Neural cell (in vitro differentiated cells): ENCODE measurements at regions not wholly inside any gene's neighbourhood (a gene's known extent, or its start where the extent isn't known, plus 50 kb on each side); places are given as distances from the start of the nearest gene placed in this dataset.

Source experiments
- H2AFZ ChIP-seq: fragments of 200-600, 300-800 bp; sonication (generic), shearing (Covaris generic); 2 replicates; pipeline ENCODE4 v1.6.0; 2014; ENCODE audit warnings: low read depth, mild to moderate bottlenecking, antibody characterized with exemption, low read length, moderate library complexity
- H3F3A ChIP-seq: fragments of 200-600 bp; shearing (Covaris generic); 2 replicates; pipeline ENCODE4 v1.6.1; 2016; ENCODE audit warnings: mild to moderate bottlenecking, moderate library complexity, mixed read lengths, antibody characterized with exemption, low read length; ENCODE audit not compliant: insufficient read depth, poor library complexity, severe bottlenecking
- H3K27ac ChIP-seq: fragments of 200-600, 300-800 bp; sonication (generic), shearing (Covaris generic); 2 replicates; pipeline ENCODE4 v1.5.1; 2014; ENCODE audit warnings: mild to moderate bottlenecking, low read length, moderate library complexity
- H3K27me3 ChIP-seq: fragments of 300-800, 200-600 bp; sonication (generic), shearing (Covaris generic); 2 replicates; pipeline ENCODE4 v1.6.0; 2014; ENCODE audit warnings: mild to moderate bottlenecking, low read depth, low read length, moderate library complexity; ENCODE audit not compliant: insufficient read depth
- H3K36me3 ChIP-seq: fragments of 300-800, 200-600 bp; sonication (generic), shearing (Covaris generic); 2 replicates; pipeline ENCODE4 v1.5.1; 2014; ENCODE audit warnings: mild to moderate bottlenecking, antibody characterized with exemption, low read length, moderate library complexity; ENCODE audit not compliant: insufficient read depth
- H3K4me2 ChIP-seq: fragments of 300-800, 200-600 bp; sonication (generic), shearing (Covaris generic); 2 replicates; pipeline ENCODE4 v1.6.0; 2014; ENCODE audit warnings: mild to moderate bottlenecking, low read length
- H3K4me3 ChIP-seq: fragments of 300-800, 200-600 bp; sonication (generic), shearing (Covaris generic); 2 replicates; pipeline ENCODE4 v1.5.1; 2014; ENCODE audit warnings: mild to moderate bottlenecking, low read length, moderate library complexity
- H3K79me2 ChIP-seq: fragments of 200-600 bp; shearing (Covaris generic); replicated peaks from 2 replicates; pipeline ENCODE4 v1.6.0; 2014; ENCODE audit warnings: mild to moderate bottlenecking, low read length, moderate library complexity; ENCODE audit not compliant: insufficient read depth
- H3K9ac ChIP-seq: fragments of 300-800, 200-600 bp; sonication (generic), shearing (Covaris generic); 2 replicates; pipeline ENCODE4 v1.6.1; 2016; ENCODE audit warnings: mild to moderate bottlenecking, low read length, mixed read lengths
- H3K9me2 ChIP-seq: fragments of 200-600 bp; shearing (Covaris generic); 2 replicates; pipeline ENCODE4 v1.6.1; 2016; ENCODE audit warnings: mild to moderate bottlenecking, low read length, mixed read lengths; ENCODE audit not compliant: insufficient read depth
- H3K9me3 ChIP-seq: fragments of 200-600, 300-800 bp; sonication (generic), shearing (Covaris generic); 2 replicates; pipeline ENCODE4 v1.6.1; 2016; ENCODE audit warnings: mild to moderate bottlenecking, mixed run types, low read length, moderate library complexity, mixed read lengths
- H4K20me1 ChIP-seq: fragments of 200-600 bp; shearing (Covaris generic); 2 replicates; pipeline ENCODE4 v1.6.1; 2016; ENCODE audit warnings: mild to moderate bottlenecking, mixed run types; ENCODE audit not compliant: insufficient read depth
- CTCF ChIP-seq: fragments of 450-650 bp; IDR thresholded peaks from 2 replicates; pipeline ENCODE4 v1.5.1; 2014; ENCODE audit warnings: antibody characterized with exemption, mild to moderate bottlenecking, moderate library complexity; ENCODE audit not compliant: poor library complexity, severe bottlenecking
- EP300 ChIP-seq: fragments of 450-650 bp; conservative IDR thresholded peaks from 2 replicates; pipeline ENCODE4 v1.6.1; 2014; ENCODE audit warnings: antibody characterized with exemption, mild to moderate bottlenecking, moderate library complexity; ENCODE audit not compliant: poor library complexity, severe bottlenecking
- EZH2 ChIP-seq: fragments of 200-600, 300-800 bp; shearing (Covaris generic), sonication (generic); IDR thresholded peaks from 2 replicates; pipeline ENCODE4 v1.6.1; 2014; ENCODE audit warnings: antibody characterized with exemption, low read length, borderline replicate concordance, mild to moderate bottlenecking; ENCODE audit not compliant: insufficient read depth, poor library complexity, severe bottlenecking
- MXI1 ChIP-seq: fragments of 450-650 bp; conservative IDR thresholded peaks from 2 replicates; pipeline ENCODE4 v1.6.1; 2014; ENCODE audit warnings: antibody characterized with exemption, mild to moderate bottlenecking; ENCODE audit not compliant: poor library complexity, severe bottlenecking
- POLR2AphosphoS5 ChIP-seq: IDR thresholded peaks from 2 replicates; pipeline ENCODE4 v1.6.1; 2012
- RAD21 ChIP-seq: fragments of 450-650 bp; conservative IDR thresholded peaks from 2 replicates; pipeline ENCODE4 v1.6.1; 2014; ENCODE audit warnings: antibody characterized with exemption, mild to moderate bottlenecking, moderate library complexity
- REST ChIP-seq: IDR thresholded peaks from 2 replicates; pipeline ENCODE4 v1.6.1; 2012; ENCODE audit warnings: borderline replicate concordance
- SMC3 ChIP-seq: fragments of 450-650 bp; conservative IDR thresholded peaks from 2 replicates; pipeline ENCODE4 v1.6.1; 2014; ENCODE audit warnings: antibody characterized with exemption, mild to moderate bottlenecking, moderate library complexity; ENCODE audit not compliant: poor library complexity
- TAF1 ChIP-seq: IDR thresholded peaks from 2 replicates; pipeline ENCODE4 v1.6.1; 2012; ENCODE audit warnings: low read depth

GRCh38 chr11:22082178-22082577 lies 110.7 kb upstream of the ANO5 start:
- Histone ChIP-seq H3K36me3 (no peaks in the 10 kb centered on the region), H2AFZ (no peak overlapping the region), H3K4me2 (no peak overlapping the region), H3K9ac (no peak overlapping the region), H3K9me2 (no peaks in the 10 kb centered on the region), H3K27ac (no peak overlapping the region), H3K4me3 (no peak overlapping the region), H4K20me1 (no peaks in the 10 kb centered on the region), H3K79me2 (no peaks in the 10 kb centered on the region), H3K27me3 (no peaks in the 10 kb centered on the region), H3K9me3 (no peaks in the 10 kb centered on the region), H3F3A (no peaks in the 10 kb centered on the region)
- TF ChIP-seq RAD21 (no peak), SMC3 (no peak), EP300 (no peak), EZH2 (no peak), TAF1 (no peak), MXI1 (no peak), CTCF (no peak), REST (no peak), POLR2AphosphoS5 (no peak)

- H3K9ac ChIP-seq = no peak overlapping the region
- no peaks in the 10 kb centered on the region for H3K9me3 ChIP-seq
- H3K4me3 ChIP-seq = no peak overlapping the region
- no peaks in the 10 kb centered on the region for H3K9me2 ChIP-seq
- no peak overlapping the region for H3K27ac ChIP-seq
- H3K27me3 ChIP-seq = no peaks in the 10 kb centered on the region
- no peak overlapping the region for H3K4me2 ChIP-seq
- no peaks in the 10 kb centered on the region for H4K20me1 ChIP-seq
- H3F3A ChIP-seq = no peaks in the 10 kb centered on the region
- H2AFZ ChIP-seq = no peak overlapping the region
- TF ChIP-seq CTCF (no peak), EZH2 (no peak), REST (no peak), TAF1 (no peak), EP300 (no peak), POLR2AphosphoS5 (no peak), SMC3 (no peak), MXI1 (no peak), RAD21 (no peak)
- no peaks in the 10 kb centered on the region for H3K79me2 ChIP-seq
- no peaks in the 10 kb centered on the region for H3K36me3 ChIP-seq
Measured at GRCh38 chr11:22082788-22083187, 110.1 kb upstream of the ANO5 start.
